Heart right ventricle (tissue), 16 donors: ENCODE measurements at regions not wholly inside any gene's neighbourhood (a gene's known extent, or its start where the extent isn't known, plus 50 kb on each side); places are given as distances from the start of the nearest gene placed in this dataset.

ENCODE experiments used
- ATAC-seq, 8 donors: fragments of 200-7000 bp; cut with Tn5 transposase; one replicate each; pipeline ENCODE4 v1.9.1; 2020; ENCODE audit warnings: mild to moderate bottlenecking in 8 of 8, moderate library complexity in 8 of 8, moderate number of reproducible peaks in 1 of 8
- DNase-seq, 2 donors: peaks; one replicate each; pipeline ENCODE4 v3.0.0-alpha.2; 2020
- H3K27ac ChIP-seq, 10 donors: fragments of 200-600 bp; sonication (generic) in 2 of 10; one replicate each; pipeline versions ENCODE4 v1.5.0 to v1.8.0; 2020 to 2022; ENCODE audit warnings: mild to moderate bottlenecking in 3 of 10
- H3K27me3 ChIP-seq, 7 donors: fragments of 200-600 bp; one replicate each; pipeline ENCODE4 v1.8.0; 2021 to 2022; ENCODE audit warnings: mild to moderate bottlenecking in 2 of 7
- H3K36me3 ChIP-seq, 9 donors: fragments of 200-600 bp; sonication (generic) in 1 of 9; one replicate each; pipeline versions ENCODE4 v1.5.0 to v1.8.0; 2020 to 2022; ENCODE audit warnings: mild to moderate bottlenecking in 2 of 9
- H3K4me1 ChIP-seq, 9 donors: fragments of 200-600 bp; sonication (generic) in 1 of 9; one replicate each; pipeline versions ENCODE4 v1.5.0 to v1.8.0; 2020 to 2022; ENCODE audit warnings: mild to moderate bottlenecking in 4 of 9
- H3K4me3 ChIP-seq, 10 donors: fragments of 200-600 bp; sonication (generic) in 2 of 10; one replicate each; pipeline versions ENCODE4 v1.5.0 to v1.8.0; 2020 to 2022; ENCODE audit warnings: mild to moderate bottlenecking in 7 of 10, moderate library complexity in 2 of 10
- H3K9me3 ChIP-seq, 11 donors: fragments of 200-600 bp in 10 of 11; sonication (generic) in 2 of 11; one replicate each; pipeline versions ENCODE4 v1.5.0 to v1.8.0; 2013 to 2022; ENCODE audit warnings: mild to moderate bottlenecking in 2 of 11, control low read depth in 1 of 11, moderate library complexity in 1 of 11
- CTCF ChIP-seq, 9 donors: fragments of 200-600 bp; sonication (generic) in 2 of 9; IDR thresholded peaks; one replicate each; pipeline versions ENCODE4 v1.5.0 to v1.8.0; 2021 to 2022; ENCODE audit warnings: antibody characterized with exemption in 9 of 9, mild to moderate bottlenecking in 5 of 9, moderate library complexity in 1 of 9
- WGBS, 2 donors: extraction: QIAGEN DNeasy Blood & Tissue Kit; methylation state at CpG; one replicate each; pipeline ENCODE4 v1.1.7; 2013; ENCODE audit warnings: inconsistent platforms in 1 of 2; 5-methylcytosine and 5-hydroxymethylcytosine counted together
- intact Hi-C, 10 donors: fragments of 100-400 bp; cut with DNase I; formaldehyde crosslinking; loops; one replicate each; pipeline versions ENCODE4 v1.11.1 to v1.14.2; 2022
- donor health status: Arrhythmogenic right ventricular cardiomyopathy.
- donor health status: ischemic (EF 13 %, LVEDD 7.1; RV severe dilation, severe dysfunction).
- donor health status: healthy with polysubstance abuse.
- donor health status: DM: no; HTN: yes; CAD: no.
- donor health status: DM: no; HTN: no; CAD: no.
- donor health status: ischemic (EF 25% LVEDD 6.9; RV normal size, moderate dysfunction).
- donor health status: ischemic (EF 25% LVEDD 5.7; RV mildly dilated, moderate dysfunction).
- donor health status: healthy.
- donor health status: DM: yes; HTN: yes; CAD: no.
- donor health status: Ischemic cardiomyopathy.
- donor health status: ischemic (EF 35%, LVEDD 5.7; RV mildly dilated, moderate dysfunction).
- donor health status: nonischemic (EF 11% LVEDD 7.7; RV severe dilation, severe dysfunction).
- donor health status: DM: yes; HTN: yes; CAD: no.
- donor health status: PGD.
- donor health status: ischemic (EF 29% LVEDD 5.4; RV normal size, mild dysfunction).
- donor health status: nonischemic (EF 23%, LVEDD 6.1; RV moderate dilation, normal function).

DNA sequence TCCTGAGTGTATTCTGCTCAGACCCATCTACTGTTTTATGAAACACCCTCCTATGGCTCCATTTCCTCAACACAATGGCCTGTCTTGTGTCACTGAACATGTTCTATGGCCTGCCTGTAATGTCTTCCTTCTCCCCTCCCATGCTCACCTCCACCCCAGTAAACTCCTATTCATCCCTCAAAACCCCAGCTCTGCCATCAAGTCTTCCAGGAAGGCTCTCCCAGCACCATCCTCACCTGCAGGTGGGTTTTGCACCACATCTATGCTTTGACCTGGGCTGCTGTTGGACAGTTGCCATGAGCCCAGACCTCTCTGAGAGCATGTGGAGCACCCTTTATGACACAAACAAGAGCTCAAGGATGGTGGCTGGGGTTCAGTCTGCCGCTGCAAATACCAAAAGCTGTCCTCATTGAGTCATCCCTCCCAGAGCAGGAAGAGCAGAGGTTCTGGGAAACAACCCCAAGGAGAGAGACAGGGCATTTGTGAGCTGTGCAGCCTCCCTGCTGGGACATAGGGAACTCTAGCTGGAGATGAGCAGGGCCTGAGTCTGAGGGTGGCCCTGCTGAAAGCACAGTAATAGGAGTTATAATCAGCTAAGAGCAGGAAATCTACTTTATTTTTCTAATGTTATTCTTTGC is 93.8 kb upstream of the CD93 start:
- intact Hi-C loops = loop anchor here in 3 of 10 donors (2.0 to 10.0 kb wide), 4 partner anchors 55 to 129 kb away; no protein-coding TSS in a partner anchor
- H3K36me3 ChIP-seq = no peaks in the 10 kb centered on the region
- H3K9me3 ChIP-seq = peaks cover 0 to 16% (median 0%) of the 10 kb centered on the region in 11 donors
- TF ChIP-seq CTCF (IDR thresholded peaks at IDR 0.05) = no peak
- 41 to 52% methylated on average over 1 of the region's 1 CpG for WGBS, 2 donors
- H3K27me3 ChIP-seq = no peaks in the 10 kb centered on the region
- ATAC-seq (peak; percentile 59 to 78 (median 74)), DNase-seq (no peak)
- H3K27ac ChIP-seq = peak overlapping the region; percentile 33 to 83 (median 76)
- H3K4me1 ChIP-seq = peaks cover 0 to 50% (median 18%) of the 10 kb centered on the region in 9 donors
- H3K4me3 ChIP-seq = no peak overlapping the region

DNA sequence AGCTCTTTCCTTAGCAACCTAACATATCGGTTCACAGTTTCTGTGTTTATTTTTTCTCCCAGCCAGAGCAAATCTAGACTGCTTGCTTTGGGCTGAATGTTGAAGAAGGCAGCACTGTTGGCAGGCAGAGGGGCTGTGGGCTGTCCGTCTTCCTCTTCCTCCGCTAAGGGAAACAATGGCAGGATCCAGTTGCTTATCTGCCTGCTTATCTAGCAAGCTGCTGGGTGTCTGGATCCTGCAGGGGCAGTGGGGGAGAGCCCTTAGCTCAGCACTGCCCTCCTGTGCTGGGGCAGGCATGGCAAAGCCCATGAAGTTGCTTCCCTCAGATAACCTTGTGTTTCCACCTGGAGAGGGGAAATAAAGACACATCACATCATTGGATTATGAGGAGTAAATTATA is 92.7 kb upstream of the CD93 start:
- 24 to 25% methylated on average over 3 of the region's 3 CpGs for WGBS, 2 donors
- DNase-seq (peak; percentile 41 to 65), ATAC-seq (peak; percentile 45 to 83 (median 74))
- no peaks in the 10 kb centered on the region for H3K36me3 ChIP-seq
- TF ChIP-seq CTCF (IDR thresholded peaks at IDR 0.05) = peak in 8 of 9 donors; percentile 44 to 66 (median 52)
- peak overlapping the region in 8 of 10 donors; percentile 32 to 83 (median 76) for H3K27ac ChIP-seq
- H3K4me1 ChIP-seq = peaks cover 0 to 50% (median 18%) of the 10 kb centered on the region in 9 donors
- intact Hi-C loops = loop anchor here in 1 of 10 donors (2.0 to 5.0 kb wide), 2 partner anchors 97 to 128 kb away; no protein-coding TSS in a partner anchor
- H3K4me3 ChIP-seq = no peak overlapping the region
- no peaks in the 10 kb centered on the region for H3K27me3 ChIP-seq
- H3K9me3 ChIP-seq = peaks cover 0 to 16% (median 0%) of the 10 kb centered on the region in 11 donors

DNA sequence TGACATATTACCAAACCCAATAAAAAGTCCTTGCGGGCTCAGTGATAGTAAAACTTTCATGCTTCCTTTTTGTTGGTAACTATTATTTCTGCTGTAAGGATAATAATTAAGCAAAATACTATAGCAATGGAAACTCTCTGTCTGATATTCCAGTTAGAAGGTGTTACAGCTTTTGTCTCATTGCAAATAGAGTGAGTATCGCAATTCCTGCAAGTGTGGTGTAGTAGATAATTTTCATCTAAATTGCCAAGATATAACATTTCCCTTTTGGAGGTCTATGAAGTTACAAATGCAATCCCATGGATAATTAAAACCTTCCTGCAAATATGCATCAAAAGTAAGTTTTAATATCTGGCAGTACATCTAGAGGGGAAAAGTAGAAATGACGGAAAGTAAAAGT is 88.7 kb upstream of the CD93 start:
- ATAC-seq = no peak
- H3K27ac ChIP-seq = no peak overlapping the region
- DNase-seq = no peak
- no peak for TF ChIP-seq CTCF (IDR thresholded peaks at IDR 0.05)
- 96% methylated on average over 3 of the region's 3 CpGs for WGBS, 2 donors
- intact Hi-C loops = loop anchor here in 1 of 10 donors (5.0 kb wide), 1 partner anchor 93 kb away; no protein-coding TSS in a partner anchor
- no peaks in the 10 kb centered on the region for H3K27me3 ChIP-seq
- H3K9me3 ChIP-seq = peaks cover 0 to 9% (median 0%) of the 10 kb centered on the region in 11 donors
- H3K36me3 ChIP-seq = no peaks in the 10 kb centered on the region
- no peak overlapping the region for H3K4me3 ChIP-seq
- peaks cover 0 to 37% (median 7%) of the 10 kb centered on the region in 9 donors for H3K4me1 ChIP-seq

DNA sequence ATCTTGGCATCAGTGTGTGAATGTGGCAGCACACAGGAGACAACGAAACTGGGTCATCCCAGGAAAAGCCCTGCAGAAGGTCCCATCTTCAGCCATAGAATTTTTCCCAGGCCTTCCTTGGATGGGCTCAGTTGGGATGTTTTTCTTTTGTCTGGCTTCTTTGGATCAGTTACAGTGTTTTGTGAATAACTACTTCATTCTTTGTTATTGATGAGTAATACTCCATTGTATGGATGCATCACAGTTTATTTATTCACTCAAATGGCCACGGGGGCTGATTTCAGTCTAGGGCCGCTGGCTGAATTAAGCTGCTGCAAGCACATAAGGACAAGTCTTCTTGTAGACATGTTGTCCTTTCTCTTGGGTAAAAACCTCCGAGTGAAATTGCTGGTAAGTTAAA is 81.3 kb upstream of the CD93 start:
- WGBS, 2 donors = 93 to 94% methylated on average over 4 of the region's 4 CpGs
- no peak for ATAC-seq
- H3K27ac ChIP-seq = no peak overlapping the region
- no peak overlapping the region for H3K4me3 ChIP-seq
- no peaks in the 10 kb centered on the region for H3K27me3 ChIP-seq
- DNase-seq = no peak
- TF ChIP-seq CTCF (IDR thresholded peaks at IDR 0.05) = no peak
- no peaks in the 10 kb centered on the region for H3K9me3 ChIP-seq
- no peaks in the 10 kb centered on the region for H3K36me3 ChIP-seq
- peaks cover 0 to 26% (median 14%) of the 10 kb centered on the region in 9 donors for H3K4me1 ChIP-seq
- intact Hi-C loops = loop anchor here in 2 of 10 donors (10.0 kb wide), 2 partner anchors 177 to 187 kb away; partner anchors contain the start of gene NXT1 (in 1 of the 2)
